H54 (cell line): ENCODE measurements at regions not wholly inside any gene's neighbourhood (a gene's known extent, or its start where the extent isn't known, plus 50 kb on each side); places are given as distances from the start of the nearest gene placed in this dataset.

Experiments
- DNase-seq: peaks from one replicate; pipeline ENCODE4 v3.0.0; 2011; ENCODE audit warnings: low spot score, mixed read lengths; ENCODE audit not compliant: insufficient read length
- FAIRE-seq: peaks from 3 replicates; lab custom pipeline; 2011; peaks lifted over from hg19 to GRCh38; lab: Jason Lieb, UNC
- POLR2A ChIP-seq: IDR thresholded peaks from 2 replicates; pipeline ENCODE4 v1.6.1; 2011; ENCODE audit warnings: low read depth, mild to moderate bottlenecking, low read length

- TF ChIP-seq POLR2A, result no peak
- no peak for DNase-seq
- no peak for FAIRE-seq
These were observed 378.6 kb downstream of the REEP3 start for GRCh38 chr10:63899673-63900300.

- no peak for FAIRE-seq
- TF ChIP-seq POLR2A, result no peak
- DNase-seq, result no peak
These were observed 380.0 kb downstream of the REEP3 start for GRCh38 chr10:63901228-63901627.

GRCh38 chr10:63901881-63902280 lies 380.7 kb downstream of the REEP3 start:
- no peak for TF ChIP-seq POLR2A
- DNase-seq (no peak), FAIRE-seq (no peak)

- DNase-seq, result no peak
- FAIRE-seq, result no peak
- no peak for TF ChIP-seq POLR2A
These were observed 389.6 kb downstream of the REEP3 start for GRCh38 chr10:63910806-63911205.

- FAIRE-seq, result no peak
- DNase-seq, result no peak
- TF ChIP-seq POLR2A, result no peak
These were observed 394.0 kb downstream of the REEP3 start for GRCh38 chr10:63915240-63915639.

GRCh38 chr10:63917363-63917762 lies 396.2 kb downstream of the REEP3 start:
- TF ChIP-seq POLR2A, result no peak
- FAIRE-seq (no peak), DNase-seq (no peak)

- no peak for TF ChIP-seq POLR2A
- DNase-seq, result no peak
- FAIRE-seq, result no peak
These were observed 398.5 kb downstream of the REEP3 start for GRCh38 chr10:63919575-63920279.

- no peak for TF ChIP-seq POLR2A
- no peak for DNase-seq
- no peak for FAIRE-seq
These were observed 399.7 kb downstream of the REEP3 start for GRCh38 chr10:63920926-63921325.

GRCh38 chr10:63921908-63922467 lies 400.8 kb downstream of the REEP3 start:
- no peak for DNase-seq
- TF ChIP-seq POLR2A, result no peak
- FAIRE-seq, result no peak

- FAIRE-seq (no peak), DNase-seq (no peak)
- TF ChIP-seq POLR2A, result no peak
These were observed 401.5 kb downstream of the REEP3 start for GRCh38 chr10:63922468-63923284.

GRCh38 chr10:63929831-63930467 lies 408.7 kb downstream of the REEP3 start:
- FAIRE-seq, result no peak
- no peak for TF ChIP-seq POLR2A
- no peak for DNase-seq

- no peak for FAIRE-seq
- no peak for DNase-seq
- TF ChIP-seq POLR2A, result no peak
These were observed 409.4 kb downstream of the REEP3 start for GRCh38 chr10:63930584-63930983.

GRCh38 chr10:63935705-63936104 lies 414.5 kb downstream of the REEP3 start:
- TF ChIP-seq POLR2A, result no peak
- DNase-seq (no peak), FAIRE-seq (no peak)

- TF ChIP-seq POLR2A, result no peak
- no peak for FAIRE-seq
- no peak for DNase-seq
These were observed 419.2 kb downstream of the REEP3 start for GRCh38 chr10:63940277-63940922.
